OCI-LY1 (cell line): ENCODE measurements at regions not wholly inside any gene's neighbourhood (a gene's known extent, or its start where the extent isn't known, plus 50 kb on each side); places are given as distances from the start of the nearest gene placed in this dataset.

ENCODE experiments used
- CTCF ChIP-seq: fragments of 200-600 bp; sonication (generic), shearing (Covaris generic); IDR thresholded peaks from 2 replicates; pipeline ENCODE4 v1.5.1; 2017; ENCODE audit warnings: mild to moderate bottlenecking, antibody characterized with exemption, low read length, moderate library complexity, mixed read lengths
- EZH2 ChIP-seq: fragments of 200-600 bp; sonication (generic), shearing (Covaris generic); IDR thresholded peaks from 2 replicates; pipeline ENCODE4 v1.8.0; 2017; ENCODE audit warnings: borderline replicate concordance, mixed run types, mild to moderate bottlenecking, antibody characterized with exemption, low read length, moderate library complexity, mixed read lengths

GRCh38 chr4:122997463-122998101, 75.2 kb upstream of the NUDT6 start:
- TF ChIP-seq CTCF (no peak), EZH2 (no peak)
